Kidney (tissue), 13 donors: ENCODE measurements at regions not wholly inside any gene's neighbourhood (a gene's known extent, or its start where the extent isn't known, plus 50 kb on each side); places are given as distances from the start of the nearest gene placed in this dataset.

Experiments
- DNase-seq, 5 donors: peaks; one replicate each; pipeline ENCODE4 v3.0.0-alpha.2; 2013 to 2020
- FAIRE-seq: peaks from 2 replicates; lab custom pipeline; 2012; peaks lifted over from hg19 to GRCh38; lab: Jason Lieb, UNC
- H3K27ac ChIP-seq, 2 donors: one replicate each; pipeline ENCODE4 v1.7.0; 2013; ENCODE audit warnings: low read depth in 2 of 2, low read length in 2 of 2, inconsistent platforms in 1 of 2
- H3K27me3 ChIP-seq: one replicate; pipeline ENCODE4 v1.7.1; 2013; ENCODE audit warnings: low read length, inconsistent platforms; ENCODE audit not compliant: control insufficient read depth, insufficient read depth
- H3K36me3 ChIP-seq, 3 donors: one replicate each; pipeline versions ENCODE4 v1.7.0 to v1.7.1; 2013; ENCODE audit warnings: low read length in 3 of 3, control low read depth in 1 of 3, inconsistent platforms in 1 of 3; ENCODE audit not compliant: insufficient read depth in 3 of 3, control insufficient read depth in 2 of 3
- H3K4me1 ChIP-seq, 3 donors: one replicate each; pipeline versions ENCODE4 v1.7.0 to v1.7.1; 2013; ENCODE audit warnings: low read length in 3 of 3, inconsistent platforms in 1 of 3, low read depth in 1 of 3; ENCODE audit not compliant: control insufficient read depth in 2 of 3, insufficient read depth in 2 of 3
- H3K4me3 ChIP-seq, 3 donors: one replicate each; pipeline versions ENCODE4 v1.7.0 to v1.8.1; 2013; ENCODE audit warnings: low read length in 3 of 3, control low read depth in 1 of 3, inconsistent platforms in 1 of 3
- H3K9ac ChIP-seq, 3 donors: one replicate each; pipeline versions ENCODE4 v1.7.0 to v1.7.1; 2013; ENCODE audit warnings: low read length in 3 of 3, control low read depth in 1 of 3, inconsistent platforms in 1 of 3
- H3K9me3 ChIP-seq, 3 donors: one replicate each; pipeline versions ENCODE4 v1.7.0 to v1.7.1; 2013; ENCODE audit warnings: low read length in 3 of 3, control low read depth in 1 of 3, inconsistent platforms in 1 of 3; ENCODE audit not compliant: control insufficient read depth in 2 of 3, insufficient read depth in 1 of 3
- CTCF ChIP-seq: IDR thresholded peaks from 3 replicates; pipeline ENCODE4 v1.5.1; 2012; ENCODE audit warnings: mild to moderate bottlenecking, moderate library complexity, borderline replicate concordance; ENCODE audit not compliant: insufficient read depth; ENCODE audit errors: extremely low read depth
- intact Hi-C: fragments of 100-400 bp; cut with DNase I; formaldehyde crosslinking; loops from one replicate; pipeline ENCODE4 v1.11.1; 2022
- donor health status: control.
- donor health status: control.
- donor health status: control.
- donor health status: control.
- donor health status: control.
- donor health status: DM: yes; HTN: yes; CAD: no.
- donor health status: Normal renal cell carcinoma (clear cell type).

- FAIRE-seq, result no peak
These were observed 55.5 kb downstream of the MID1IP1 start for GRCh38 chrX:38856670-38857265.

DNA sequence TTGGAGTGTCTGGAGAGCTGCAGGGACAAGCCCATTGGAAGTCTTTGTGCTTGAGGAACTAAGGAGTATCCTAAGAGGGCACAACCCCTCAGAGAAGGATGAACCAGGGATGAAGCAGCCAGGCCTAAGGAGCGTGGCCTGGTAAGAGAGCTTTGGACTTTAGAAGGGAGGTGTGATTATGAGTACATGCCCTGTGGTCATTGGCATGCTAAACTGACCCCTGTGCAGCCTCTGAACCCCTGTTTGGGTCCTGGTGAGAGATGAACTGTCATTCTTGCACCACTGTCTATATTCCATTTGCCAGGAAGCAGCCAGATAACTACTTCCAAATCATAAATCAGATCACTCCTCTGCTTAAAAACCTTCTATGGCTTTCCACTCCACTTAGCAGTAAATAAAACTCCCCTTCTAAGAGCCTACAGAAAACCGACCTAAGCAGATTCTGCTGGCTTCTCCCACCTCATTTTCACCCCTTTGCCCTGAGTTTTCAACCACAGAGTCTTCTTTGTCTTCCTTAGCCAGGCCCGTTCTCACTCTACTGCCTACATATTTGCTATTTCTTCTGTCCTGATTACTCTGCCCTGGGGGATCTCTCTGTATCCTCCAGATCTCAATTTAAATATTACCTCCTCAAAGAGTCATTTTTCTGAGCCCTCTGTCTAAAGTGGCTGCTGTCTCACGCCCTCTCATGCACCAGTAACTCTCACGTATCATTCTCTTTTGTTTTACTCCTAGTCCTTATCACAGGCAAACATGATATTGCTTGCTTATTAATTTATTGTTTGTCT, 56.7 kb downstream of the MID1IP1 start:
- FAIRE-seq (no peak), DNase-seq (peak in 3 of 5 donors; percentile 8 to 14 (median 10))
- Histone ChIP-seq H3K27me3 (peaks cover 2% of the 10 kb centered on the region), H3K9me3 (no peaks in the 10 kb centered on the region), H3K4me3 (no peak overlapping the region), H3K4me1 (no peaks in the 10 kb centered on the region), H3K27ac (no peak overlapping the region), H3K36me3 (no peaks in the 10 kb centered on the region), H3K9ac (no peak overlapping the region)
- no peak for TF ChIP-seq CTCF
- intact Hi-C loops, result no loop called here

More at GRCh38 chrX:38856670-38857265, 55.5 kb downstream of the MID1IP1 start:
- Histone ChIP-seq H3K9ac (no peak overlapping the region), H3K9me3 (no peaks in the 10 kb centered on the region), H3K36me3 (no peaks in the 10 kb centered on the region), H3K4me1 (no peaks in the 10 kb centered on the region), H3K27ac (no peak overlapping the region), H3K4me3 (no peak overlapping the region), H3K27me3 (peaks cover 2% of the 10 kb centered on the region)
- intact Hi-C loops, result no loop called here
- no peak for TF ChIP-seq CTCF
- DNase-seq, result no peak

DNA sequence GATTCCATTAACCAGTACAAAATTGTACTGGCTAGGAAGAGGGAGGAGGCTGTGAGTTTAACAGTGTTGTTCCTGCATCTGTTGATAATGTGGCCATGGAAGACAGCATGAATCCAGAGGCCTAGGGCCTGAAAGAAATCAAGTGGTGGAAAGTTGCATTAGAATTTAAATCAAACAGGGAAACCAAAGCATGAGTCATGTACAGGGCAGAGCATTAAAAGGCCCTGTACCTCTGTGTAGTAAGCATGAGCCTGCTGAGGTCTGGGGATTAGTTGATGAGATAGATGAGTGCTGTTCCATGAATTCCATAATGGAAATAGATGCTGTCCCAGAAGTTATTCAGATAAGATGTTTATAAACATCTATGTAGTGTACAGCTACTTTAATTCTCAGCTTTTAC, 58.3 kb downstream of the MID1IP1 start:
- TF ChIP-seq CTCF, result no peak
- H3K4me1 ChIP-seq, result no peaks in the 10 kb centered on the region
- H3K36me3 ChIP-seq, result no peaks in the 10 kb centered on the region
- H3K9me3 ChIP-seq, result no peaks in the 10 kb centered on the region
- intact Hi-C loops, result no loop called here
- no peaks in the 10 kb centered on the region for H3K27me3 ChIP-seq
- DNase-seq (no peak), FAIRE-seq (no peak)
- H3K27ac ChIP-seq, result no peak overlapping the region
- no peak overlapping the region for H3K9ac ChIP-seq
- H3K4me3 ChIP-seq, result no peak overlapping the region
